Esophagus mucosa (tissue), 1 donor: ENCODE measurements at regions not wholly inside any gene's neighbourhood (a gene's known extent, or its start where the extent isn't known, plus 50 kb on each side); places are given as distances from the start of the nearest gene placed in this dataset.
"Not testable (repeated sequence)": the region's sequence is repeated elsewhere in the genome, so short reads cannot be mapped to it uniquely, and the experiment has no call there.

Experiments
- ATAC-seq: fragments of 200-7000 bp; cut with Tn5 transposase; one replicate; pipeline ENCODE4 v1.9.1; 2020
- donor health status: DM: yes; HTN: yes; CAD: no.

- no peak for ATAC-seq
Measured at GRCh38 chr14:66017927-66018326, 468.2 kb upstream of the CCDC196 start.

- ATAC-seq, result no peak
Measured at GRCh38 chr14:66022526-66022925, 463.6 kb upstream of the CCDC196 start.

- ATAC-seq, result no peak
Measured at GRCh38 chr14:66025779-66026178, 460.4 kb upstream of the CCDC196 start.

- ATAC-seq, result not testable (repeated sequence)
Measured at GRCh38 chr14:66031981-66032380, 454.2 kb upstream of the CCDC196 start.

- no peak for ATAC-seq
Measured at GRCh38 chr14:66032800-66033199, 453.4 kb upstream of the CCDC196 start.

- ATAC-seq, result no peak
Measured at GRCh38 chr14:66036547-66036946, 449.6 kb upstream of the CCDC196 start.

GRCh38 chr14:66037361-66037760, 448.8 kb upstream of the CCDC196 start:
- ATAC-seq, result no peak

- no peak for ATAC-seq
Measured at GRCh38 chr14:66038212-66038611, 448.0 kb upstream of the CCDC196 start.

GRCh38 chr14:66038618-66039017, 447.6 kb upstream of the CCDC196 start:
- peak; percentile 90 for ATAC-seq

GRCh38 chr14:66039495-66039894, 446.7 kb upstream of the CCDC196 start:
- ATAC-seq, result no peak

- ATAC-seq, result no peak
Measured at GRCh38 chr14:66041582-66041981, 444.6 kb upstream of the CCDC196 start.

GRCh38 chr14:66043921-66044320, 442.2 kb upstream of the CCDC196 start:
- no peak for ATAC-seq

- peak; percentile 26 for ATAC-seq
Measured at GRCh38 chr14:66045572-66046021, 440.6 kb upstream of the CCDC196 start.

- ATAC-seq, result no peak
Measured at GRCh38 chr14:66046035-66046434, 440.1 kb upstream of the CCDC196 start.

GRCh38 chr14:66046591-66046990, 439.6 kb upstream of the CCDC196 start:
- no peak for ATAC-seq

- no peak for ATAC-seq
Measured at GRCh38 chr14:66056268-66056907, 429.8 kb upstream of the CCDC196 start.

- ATAC-seq, result no peak
Measured at GRCh38 chr14:66056926-66057552, 429.1 kb upstream of the CCDC196 start.

GRCh38 chr14:66065188-66065587, 421.0 kb upstream of the CCDC196 start:
- ATAC-seq, result no peak

GRCh38 chr14:66066981-66067776, 419.0 kb upstream of the CCDC196 start:
- ATAC-seq, result no peak

GRCh38 chr14:66069036-66069435, 417.1 kb upstream of the CCDC196 start:
- no peak for ATAC-seq

GRCh38 chr14:66069830-66070541, 416.2 kb upstream of the CCDC196 start:
- no peak for ATAC-seq

GRCh38 chr14:66070542-66071319, 415.4 kb upstream of the CCDC196 start:
- peak; percentile 50 for ATAC-seq
